NB4 (cell line): ENCODE measurements at regions not wholly inside any gene's neighbourhood (a gene's known extent, or its start where the extent isn't known, plus 50 kb on each side); places are given as distances from the start of the nearest gene placed in this dataset.

Experiments
- CTCF ChIP-seq: IDR thresholded peaks from one replicate; pipeline ENCODE4 v1.5.1; 2012; ENCODE audit warnings: low read depth, low read length
- TF ChIP-seq, protein P1 (sequence below): IDR thresholded peaks from 2 replicates; pipeline ENCODE4 v1.6.1; 2011; ENCODE audit warnings: low read depth, low read length

DNA sequence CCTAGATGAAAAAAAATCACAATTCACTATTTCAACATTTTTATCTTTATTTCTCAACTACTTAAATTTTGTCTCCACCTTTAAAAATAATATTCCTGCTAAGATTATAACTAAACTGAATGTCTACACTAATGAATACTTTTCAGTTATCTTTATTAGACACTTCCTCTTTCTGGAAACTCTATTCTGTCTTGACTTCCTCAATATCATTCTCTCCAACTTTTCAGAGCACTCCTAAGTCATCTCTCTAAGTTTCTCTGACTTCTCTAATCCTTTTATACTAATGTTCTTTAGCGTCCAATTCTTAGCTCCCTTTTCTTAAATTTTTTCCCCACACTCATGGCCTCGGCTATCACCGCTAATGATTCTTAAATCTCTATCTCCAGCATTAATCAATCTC lies 374.2 kb downstream of the FBXO8 start:
- no peak for TF ChIP-seq CTCF
- TF ChIP-seq, protein P1, sequence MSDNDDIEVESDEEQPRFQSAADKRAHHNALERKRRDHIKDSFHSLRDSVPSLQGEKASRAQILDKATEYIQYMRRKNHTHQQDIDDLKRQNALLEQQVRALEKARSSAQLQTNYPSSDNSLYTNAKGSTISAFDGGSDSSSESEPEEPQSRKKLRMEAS = no peak
